ENCODE measurements at regions not wholly inside any gene's neighbourhood (a gene's known extent, or its start where the extent isn't known, plus 50 kb on each side); places are given as distances from the start of the nearest gene placed in this dataset.
"Not testable (repeated sequence)": the region's sequence is repeated elsewhere in the genome, so short reads cannot be mapped to it uniquely, and the experiment has no call there.

DNA sequence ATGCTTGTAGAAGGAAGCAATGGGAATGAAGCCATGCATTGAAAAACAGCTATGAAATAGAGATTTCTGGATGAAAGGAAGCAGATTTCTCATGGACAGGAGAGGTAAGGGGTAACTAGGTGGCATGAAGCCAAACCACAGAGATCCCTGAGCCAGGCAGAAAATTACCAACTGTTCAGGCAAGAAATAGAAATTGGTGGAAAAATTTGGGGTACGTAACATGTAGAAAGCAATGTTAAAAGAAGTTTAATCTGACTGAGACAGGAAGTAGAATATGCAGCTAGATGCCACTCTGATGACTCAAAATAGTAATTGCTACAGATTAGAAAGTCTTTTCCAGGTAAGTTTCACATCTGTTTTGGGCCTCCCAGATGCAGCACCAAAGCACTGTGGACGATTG lies 928.5 kb upstream of the CELF4 start:
- H3K27me3 ChIP-seq (ENCODE audit: insufficient read depth, insufficient read length): no peaks in the 10 kb centered on the region
- no peaks in the 10 kb centered on the region for H3K4me1 ChIP-seq (ENCODE audit: insufficient read depth, insufficient read length)
- no peaks in the 10 kb centered on the region for H3K9me3 ChIP-seq (ENCODE audit: insufficient read depth, low read length)
- no peak overlapping the region for H3K4me3 ChIP-seq (ENCODE audit: insufficient read length, low read depth)
- TF ChIP-seq SUZ12 (IDR thresholded peaks at IDR 0.05; ENCODE audit: extremely low read depth, insufficient read depth, insufficient read length) (no peak), YY1 (IDR thresholded peaks at IDR 0.05; ENCODE audit: insufficient read depth, insufficient read length) (no peak), ZNF274 (IDR thresholded peaks at IDR 0.05; ENCODE audit: low read depth, low read length) (no peak)
- DNase-seq (ENCODE audit: low read depth, low spot score): no peak
- H3K9ac ChIP-seq (ENCODE audit: insufficient read length, low read depth): no peak overlapping the region
- H3K36me3 ChIP-seq (ENCODE audit: insufficient read depth, insufficient read length, low read length): no peaks in the 10 kb centered on the region

GRCh38 chr18:38491195-38491594 lies 925.6 kb upstream of the CELF4 start:
- no peak for DNase-seq (ENCODE audit: low read depth, low spot score)
- no peak overlapping the region for H3K4me3 ChIP-seq (ENCODE audit: insufficient read length, low read depth)
- TF ChIP-seq SUZ12 (IDR thresholded peaks at IDR 0.05; ENCODE audit: extremely low read depth, insufficient read depth, insufficient read length): no peak
- TF ChIP-seq ZNF274 (IDR thresholded peaks at IDR 0.05; ENCODE audit: low read depth, low read length): no peak
- no peak for TF ChIP-seq YY1 (IDR thresholded peaks at IDR 0.05; ENCODE audit: insufficient read depth, insufficient read length)
- H3K27me3 ChIP-seq (ENCODE audit: insufficient read depth, insufficient read length): no peaks in the 10 kb centered on the region
- no peaks in the 10 kb centered on the region for H3K9me3 ChIP-seq (ENCODE audit: insufficient read depth, low read length)
- no peaks in the 10 kb centered on the region for H3K4me1 ChIP-seq (ENCODE audit: insufficient read depth, insufficient read length)
- H3K9ac ChIP-seq (ENCODE audit: insufficient read length, low read depth): no peak overlapping the region
- no peaks in the 10 kb centered on the region for H3K36me3 ChIP-seq (ENCODE audit: insufficient read depth, insufficient read length, low read length)

DNA sequence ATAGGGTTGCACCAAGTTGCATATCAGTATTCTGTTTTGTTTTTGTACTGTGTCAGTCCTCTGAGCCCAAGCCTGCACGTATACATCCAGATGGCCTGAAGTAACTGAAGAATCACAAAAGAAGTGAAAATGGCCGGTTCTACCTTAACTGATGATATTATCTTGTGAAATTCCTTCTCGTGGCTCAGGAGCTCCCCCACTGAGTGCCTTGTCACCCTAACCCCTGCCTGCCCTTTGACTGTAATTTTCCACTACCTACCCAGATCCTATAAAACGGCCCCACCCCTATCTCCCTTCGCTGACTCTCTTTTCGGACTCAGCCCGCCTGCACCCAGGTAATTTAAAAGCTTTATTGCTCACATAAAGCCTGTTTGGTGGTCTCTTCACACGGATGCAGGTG lies 924.1 kb upstream of the CELF4 start:
- not testable (repeated sequence) for H3K9me3 ChIP-seq (ENCODE audit: insufficient read depth, low read length); H3K27me3 ChIP-seq (ENCODE audit: insufficient read depth, insufficient read length); H3K4me1 ChIP-seq (ENCODE audit: insufficient read depth, insufficient read length); H3K4me3 ChIP-seq (ENCODE audit: insufficient read length, low read depth); H3K9ac ChIP-seq (ENCODE audit: insufficient read length, low read depth); DNase-seq (ENCODE audit: low read depth, low spot score); H3K36me3 ChIP-seq (ENCODE audit: insufficient read depth, insufficient read length, low read length)

DNA sequence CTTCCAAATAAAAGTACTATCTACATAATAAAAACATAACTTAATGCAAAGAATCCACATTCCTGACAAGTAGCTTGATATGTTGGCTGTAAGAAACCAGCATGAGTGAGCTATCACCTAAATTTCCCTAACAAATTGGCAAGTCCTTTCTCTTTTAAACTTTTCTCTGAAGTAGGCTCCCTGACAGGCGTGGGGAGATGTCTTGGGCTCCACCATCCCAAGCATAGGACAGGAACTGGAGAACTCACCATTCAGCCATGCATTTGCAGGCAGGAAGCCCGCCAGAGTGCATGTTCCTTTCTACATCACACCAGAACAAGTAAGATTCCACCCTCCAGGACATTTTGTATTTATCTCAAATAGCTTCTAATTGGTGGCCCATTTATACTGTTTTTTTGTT lies 921.9 kb upstream of the CELF4 start:
- Histone ChIP-seq H3K4me3 (ENCODE audit: insufficient read length, low read depth) (no peak overlapping the region), H3K27me3 (ENCODE audit: insufficient read depth, insufficient read length) (no peaks in the 10 kb centered on the region), H3K9me3 (ENCODE audit: insufficient read depth, low read length) (no peaks in the 10 kb centered on the region), H3K9ac (ENCODE audit: insufficient read length, low read depth) (no peak overlapping the region), H3K36me3 (ENCODE audit: insufficient read depth, insufficient read length, low read length) (no peaks in the 10 kb centered on the region), H3K4me1 (ENCODE audit: insufficient read depth, insufficient read length) (no peaks in the 10 kb centered on the region)
- DNase-seq (ENCODE audit: low read depth, low spot score): no peak
- TF ChIP-seq YY1 (IDR thresholded peaks at IDR 0.05; ENCODE audit: insufficient read depth, insufficient read length) (no peak), ZNF274 (IDR thresholded peaks at IDR 0.05; ENCODE audit: low read depth, low read length) (no peak), SUZ12 (IDR thresholded peaks at IDR 0.05; ENCODE audit: extremely low read depth, insufficient read depth, insufficient read length) (no peak)

- Histone ChIP-seq H3K9me3 (ENCODE audit: insufficient read depth, low read length) (no peaks in the 10 kb centered on the region), H3K27me3 (ENCODE audit: insufficient read depth, insufficient read length) (no peaks in the 10 kb centered on the region), H3K36me3 (ENCODE audit: insufficient read depth, insufficient read length, low read length) (no peaks in the 10 kb centered on the region), H3K9ac (ENCODE audit: insufficient read length, low read depth) (no peak overlapping the region), H3K4me1 (ENCODE audit: insufficient read depth, insufficient read length) (no peaks in the 10 kb centered on the region), H3K4me3 (ENCODE audit: insufficient read length, low read depth) (no peak overlapping the region)
- DNase-seq (ENCODE audit: low read depth, low spot score): no peak
- TF ChIP-seq YY1 (IDR thresholded peaks at IDR 0.05; ENCODE audit: insufficient read depth, insufficient read length): no peak
- no peak for TF ChIP-seq SUZ12 (IDR thresholded peaks at IDR 0.05; ENCODE audit: extremely low read depth, insufficient read depth, insufficient read length)
- no peak for TF ChIP-seq ZNF274 (IDR thresholded peaks at IDR 0.05; ENCODE audit: low read depth, low read length)
Measured at GRCh38 chr18:38483326-38483725, 917.7 kb upstream of the CELF4 start.

GRCh38 chr18:38481576-38481975 lies 916.0 kb upstream of the CELF4 start:
- Histone ChIP-seq H3K9me3 (ENCODE audit: insufficient read depth, low read length) (no peaks in the 10 kb centered on the region), H3K9ac (ENCODE audit: insufficient read length, low read depth) (no peak overlapping the region), H3K4me1 (ENCODE audit: insufficient read depth, insufficient read length) (no peaks in the 10 kb centered on the region), H3K27me3 (ENCODE audit: insufficient read depth, insufficient read length) (no peaks in the 10 kb centered on the region), H3K4me3 (ENCODE audit: insufficient read length, low read depth) (no peak overlapping the region), H3K36me3 (ENCODE audit: insufficient read depth, insufficient read length, low read length) (no peaks in the 10 kb centered on the region)
- no peak for TF ChIP-seq SUZ12 (IDR thresholded peaks at IDR 0.05; ENCODE audit: extremely low read depth, insufficient read depth, insufficient read length)
- DNase-seq (ENCODE audit: low read depth, low spot score): no peak

GRCh38 chr18:38475686-38476085 lies 910.1 kb upstream of the CELF4 start:
- no peaks in the 10 kb centered on the region for H3K36me3 ChIP-seq (ENCODE audit: insufficient read depth, insufficient read length, low read length)

DNA sequence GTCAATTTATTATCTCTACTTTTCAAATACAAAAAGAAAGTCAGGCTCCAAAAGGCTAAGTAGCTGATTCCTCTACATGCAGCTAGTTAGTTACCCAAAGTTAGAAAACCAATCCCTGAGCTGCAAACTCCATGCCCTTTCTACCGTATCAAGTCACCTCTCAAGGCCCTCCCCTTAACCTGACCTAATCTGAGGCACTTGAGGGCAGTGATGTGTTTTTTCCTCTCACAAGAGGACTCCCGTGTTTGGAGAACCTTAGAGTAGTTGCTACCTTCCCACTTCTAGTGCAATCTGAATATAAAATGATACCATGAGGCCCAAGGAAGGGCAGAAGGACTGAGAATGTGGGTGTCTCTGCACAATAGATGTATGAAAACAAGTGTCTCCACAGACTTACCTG lies 907.9 kb upstream of the CELF4 start:
- Histone ChIP-seq H3K9ac (ENCODE audit: insufficient read length, low read depth) (no peak overlapping the region), H3K36me3 (ENCODE audit: insufficient read depth, insufficient read length, low read length) (no peaks in the 10 kb centered on the region), H3K9me3 (ENCODE audit: insufficient read depth, low read length) (peaks cover 6% of the 10 kb centered on the region; the same call in 1 of the 2 replicates), H3K4me3 (ENCODE audit: insufficient read length, low read depth) (no peak overlapping the region), H3K4me1 (ENCODE audit: insufficient read depth, insufficient read length) (no peaks in the 10 kb centered on the region), H3K27me3 (ENCODE audit: insufficient read depth, insufficient read length) (no peaks in the 10 kb centered on the region)
- no peak for TF ChIP-seq ZNF274 (IDR thresholded peaks at IDR 0.05; ENCODE audit: low read depth, low read length)
- TF ChIP-seq YY1 (IDR thresholded peaks at IDR 0.05; ENCODE audit: insufficient read depth, insufficient read length): no peak
- no peak for TF ChIP-seq SUZ12 (IDR thresholded peaks at IDR 0.05; ENCODE audit: extremely low read depth, insufficient read depth, insufficient read length)
- no peak for DNase-seq (ENCODE audit: low read depth, low spot score)

More at GRCh38 chr18:38475686-38476085, 910.1 kb upstream of the CELF4 start:
- no peak for DNase-seq (ENCODE audit: low read depth, low spot score)
- H3K4me3 ChIP-seq (ENCODE audit: insufficient read length, low read depth): no peak overlapping the region
- H3K9ac ChIP-seq (ENCODE audit: insufficient read length, low read depth): no peak overlapping the region
- peaks cover 6% of the 10 kb centered on the region; the same call in 1 of the 2 replicates for H3K9me3 ChIP-seq (ENCODE audit: insufficient read depth, low read length)
- H3K4me1 ChIP-seq (ENCODE audit: insufficient read depth, insufficient read length): no peaks in the 10 kb centered on the region
- no peaks in the 10 kb centered on the region for H3K27me3 ChIP-seq (ENCODE audit: insufficient read depth, insufficient read length)
- TF ChIP-seq YY1 (IDR thresholded peaks at IDR 0.05; ENCODE audit: insufficient read depth, insufficient read length) (no peak), SUZ12 (IDR thresholded peaks at IDR 0.05; ENCODE audit: extremely low read depth, insufficient read depth, insufficient read length) (no peak)

Data from NT2/D1 (cell line).